Spleen (tissue), 7 donors: ENCODE measurements at regions not wholly inside any gene's neighbourhood (a gene's known extent, or its start where the extent isn't known, plus 50 kb on each side); places are given as distances from the start of the nearest gene placed in this dataset.

Source experiments
- CTCF ChIP-seq, 11 experiments: fragments of 200-600 bp in 7 of 11; fragments of 450-650 bp in 4 of 11; sonication (generic) in 4 of 11; IDR thresholded peaks in 8 of 11; conservative IDR thresholded peaks in 3 of 11; 1 replicate in 7 of 11; 2 replicates in 4 of 11; pipeline versions ENCODE4 v1.4.0 to v1.8.0; 2016 to 2021; ENCODE audit warnings: antibody characterized with exemption in 11 of 11, inconsistent platforms in 4 of 11, mild to moderate bottlenecking in 1 of 11
- POLR2AphosphoS5 ChIP-seq, 3 donors: sonication (generic); formaldehyde crosslinking; IDR thresholded peaks; one replicate each; pipeline ENCODE4 v1.5.1; 2017; ENCODE audit warnings: antibody characterized with exemption in 3 of 3
- donor health status: DM: no; HTN: no; CAD: no; lungs with moderate emphysema.
- donor health status: DM: no; HTN: no; CAD: no.
- donor health status: DM: no; HTN: no; CAD: no.

GRCh38 chr10:58013406-58013805, 254.3 kb downstream of the IPMK start:
- TF ChIP-seq CTCF (IDR thresholded peaks at IDR 0.05 in 8 of 11, conservative IDR thresholded peaks at IDR 0.05 in 3 of 11) (no peak), POLR2AphosphoS5 (IDR thresholded peaks at IDR 0.05) (no peak)
